GM19372 (cell line): ENCODE measurements at regions not wholly inside any gene's neighbourhood (a gene's known extent, or its start where the extent isn't known, plus 50 kb on each side); places are given as distances from the start of the nearest gene placed in this dataset.
"Not testable (repeated sequence)": the region's sequence is repeated elsewhere in the genome, so short reads cannot be mapped to it uniquely, and the experiment has no call there.

Source experiments
- ATAC-seq: cut with Tn5 transposase; IDR thresholded peaks from one replicate; pipeline ENCODE4 v1.9.1; 2021; ENCODE audit warnings: mild to moderate bottlenecking, low read depth, moderate library complexity; ENCODE audit not compliant: unreplicated experiment

DNA sequence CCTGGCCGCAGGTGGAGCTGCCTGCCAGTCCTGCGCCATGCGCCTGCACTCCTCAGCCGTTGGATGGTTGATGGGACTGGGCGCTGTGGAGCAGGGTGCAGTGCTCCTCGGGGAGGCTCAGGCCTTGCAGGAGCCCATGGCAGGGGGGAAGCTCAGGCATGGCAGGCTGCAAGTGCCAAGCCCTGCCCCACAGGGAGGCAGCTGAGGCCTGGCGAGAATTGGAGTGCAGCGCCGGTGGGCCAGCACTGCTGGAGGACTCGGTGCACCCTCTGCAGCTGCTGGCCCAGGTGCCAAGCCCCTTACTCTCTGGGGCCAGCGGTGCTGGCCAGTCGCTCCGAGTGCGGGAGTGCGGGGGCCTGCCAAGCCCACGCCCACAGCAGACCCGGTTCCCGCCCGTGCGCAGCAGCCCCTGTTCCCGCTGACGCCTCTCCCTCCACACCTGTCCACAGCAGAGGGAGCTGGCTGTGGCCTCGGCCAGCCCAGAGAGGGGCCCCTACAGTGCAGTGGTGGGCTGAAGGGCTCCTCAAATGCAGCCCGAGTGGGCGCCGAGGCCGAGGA, 275.9 kb upstream of the FRG1 start:
- no peak for ATAC-seq

DNA sequence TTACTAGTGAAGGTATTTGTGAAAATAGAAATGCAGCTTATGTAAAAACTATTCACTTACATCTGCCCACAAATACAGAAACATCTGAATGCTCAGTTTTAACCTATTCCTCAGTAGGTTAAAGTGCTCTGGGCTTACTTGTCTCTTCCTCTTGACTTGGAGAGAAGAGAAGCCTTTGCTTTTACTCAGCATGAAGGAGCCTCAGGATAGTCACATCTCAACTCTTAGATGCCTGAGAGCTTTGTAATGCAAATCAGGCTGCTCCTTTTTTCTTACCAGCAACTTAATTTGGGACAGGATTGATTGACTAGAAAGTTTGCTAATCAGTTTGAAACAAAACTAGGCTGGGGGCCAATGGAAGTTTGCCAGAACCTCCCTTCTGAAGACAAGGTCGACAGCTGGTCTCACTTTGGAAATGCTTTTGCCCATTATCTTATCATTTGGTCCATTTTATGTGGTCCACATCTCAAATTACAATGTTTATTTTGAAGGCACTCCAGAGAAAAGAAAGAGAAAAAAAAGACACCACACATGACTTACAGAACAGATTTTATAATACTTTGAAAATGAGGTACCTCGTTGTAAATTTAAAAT, 274.9 kb upstream of the FRG1 start:
- not testable (repeated sequence) for ATAC-seq

DNA sequence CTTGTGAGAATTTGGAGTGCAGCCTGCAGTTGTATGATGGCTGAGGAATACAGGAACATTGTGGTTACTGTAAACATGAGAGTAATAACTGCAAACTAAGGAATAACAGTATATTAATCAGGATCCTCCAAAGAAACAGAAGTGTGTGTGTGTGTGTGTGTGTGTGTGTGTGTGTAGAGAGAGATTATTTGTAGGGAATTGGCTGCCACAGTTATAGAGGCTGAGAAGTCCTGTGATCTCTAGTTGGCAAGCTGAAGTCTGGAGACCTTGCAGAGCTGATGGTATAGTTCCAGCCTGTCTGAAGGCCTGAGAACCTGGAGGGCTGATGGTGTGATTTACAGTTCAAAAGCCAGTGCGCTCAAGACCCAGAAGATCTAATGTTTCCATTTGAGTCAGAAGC, 273.3 kb upstream of the FRG1 start:
- ATAC-seq: not testable (repeated sequence)

DNA sequence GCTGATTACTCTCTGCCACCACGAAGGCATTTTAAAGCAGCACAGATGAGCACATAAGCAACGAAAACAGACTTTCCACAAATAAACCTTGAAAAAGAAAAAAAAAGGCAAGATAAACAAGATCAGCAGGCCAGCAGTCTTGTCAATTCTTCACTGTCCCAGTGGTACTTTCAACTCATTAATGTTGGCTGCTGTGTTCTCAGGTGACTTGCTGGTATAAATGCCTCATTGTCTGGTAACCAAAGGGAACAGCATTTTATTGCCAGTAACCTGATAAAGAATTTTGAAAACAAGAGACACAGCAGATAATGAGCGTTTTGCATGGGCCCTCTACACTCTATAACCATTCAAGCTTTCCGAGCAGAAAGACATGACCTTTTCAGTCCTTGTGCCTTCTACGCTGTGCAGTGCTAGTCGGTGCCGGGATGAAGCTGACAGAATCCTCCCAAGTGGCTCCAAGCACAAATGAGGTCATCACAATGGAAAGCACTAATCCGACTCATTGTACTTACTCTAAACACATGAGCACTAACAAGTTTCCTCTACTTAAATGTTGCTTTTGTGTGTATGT, 242.9 kb upstream of the FRG1 start:
- ATAC-seq: not testable (repeated sequence)

DNA sequence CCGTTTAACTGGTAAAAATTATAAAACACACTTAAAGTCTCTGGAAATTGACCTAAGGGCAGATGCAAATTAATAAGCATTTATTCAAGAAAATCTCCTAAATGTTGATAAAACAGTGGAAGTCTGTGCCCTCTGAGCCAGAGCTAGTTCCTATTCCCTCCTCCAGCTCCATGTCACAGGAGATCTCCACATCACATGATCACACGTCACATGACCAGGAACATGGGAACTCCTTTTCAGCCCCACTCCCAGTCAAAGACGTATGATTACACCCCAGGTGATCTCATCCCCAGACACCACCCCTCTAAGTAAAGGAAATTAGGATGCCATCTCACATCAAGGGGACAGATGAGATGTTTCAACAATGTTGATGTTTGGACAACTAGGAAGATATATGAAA, 237.7 kb upstream of the FRG1 start:
- ATAC-seq: not testable (repeated sequence)

DNA sequence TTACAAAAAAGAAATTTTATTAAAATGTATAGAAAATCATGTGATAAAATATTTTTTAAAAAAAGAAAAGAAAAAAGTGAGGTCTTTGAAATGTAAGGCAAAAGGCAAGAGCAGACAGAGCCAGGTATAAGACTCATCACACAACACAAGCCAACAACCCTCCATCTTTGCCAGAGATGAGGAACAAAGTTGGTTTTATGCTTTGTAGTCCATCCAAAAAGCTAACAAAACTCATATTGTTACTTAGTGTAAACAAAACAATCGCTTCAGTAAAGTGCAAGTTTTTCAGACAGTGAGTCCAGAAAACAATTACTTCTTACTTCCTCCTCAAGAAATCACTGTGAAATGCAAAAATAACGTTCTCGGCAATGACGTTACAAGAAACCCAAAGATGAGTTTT, 233.9 kb upstream of the FRG1 start:
- ATAC-seq: not testable (repeated sequence)

DNA sequence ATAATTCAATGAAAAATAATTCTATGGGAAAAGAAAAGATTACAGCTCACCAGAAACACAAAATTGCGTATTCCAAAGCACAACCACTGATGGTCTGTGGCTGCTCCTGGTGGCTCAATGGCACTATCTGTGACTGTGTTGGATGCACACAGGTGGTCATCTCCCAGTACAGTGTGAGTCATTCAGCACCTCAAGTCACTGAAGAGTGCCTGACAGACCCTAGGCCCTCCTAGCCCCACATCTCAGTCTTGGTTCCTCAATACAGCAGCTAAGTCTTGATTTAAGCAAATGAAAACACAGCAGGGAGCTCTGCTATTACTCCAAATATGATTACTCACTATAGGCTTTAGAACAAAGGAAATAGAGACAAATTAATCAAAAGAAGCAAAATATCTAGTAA, 233.4 kb upstream of the FRG1 start:
- ATAC-seq: not testable (repeated sequence)

DNA sequence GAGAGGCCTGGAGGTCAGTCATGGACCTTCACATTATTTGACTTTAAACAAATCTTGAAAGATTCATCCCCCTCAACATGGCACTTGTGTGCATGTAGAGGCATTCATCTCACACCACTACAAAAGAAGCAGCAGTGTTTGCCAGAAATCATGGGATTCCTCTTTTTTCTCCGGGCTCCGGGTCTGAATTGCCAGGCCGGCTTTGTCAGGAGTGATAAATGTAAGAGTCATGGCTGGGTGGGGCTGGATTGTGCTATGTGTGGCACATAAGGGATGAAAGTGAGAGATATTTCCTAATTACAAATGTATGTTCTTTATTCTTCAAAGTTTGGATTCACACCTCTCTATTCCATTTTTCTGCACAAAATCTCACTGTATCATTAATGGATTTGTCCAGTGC, 228.7 kb upstream of the FRG1 start:
- not testable (repeated sequence) for ATAC-seq

DNA sequence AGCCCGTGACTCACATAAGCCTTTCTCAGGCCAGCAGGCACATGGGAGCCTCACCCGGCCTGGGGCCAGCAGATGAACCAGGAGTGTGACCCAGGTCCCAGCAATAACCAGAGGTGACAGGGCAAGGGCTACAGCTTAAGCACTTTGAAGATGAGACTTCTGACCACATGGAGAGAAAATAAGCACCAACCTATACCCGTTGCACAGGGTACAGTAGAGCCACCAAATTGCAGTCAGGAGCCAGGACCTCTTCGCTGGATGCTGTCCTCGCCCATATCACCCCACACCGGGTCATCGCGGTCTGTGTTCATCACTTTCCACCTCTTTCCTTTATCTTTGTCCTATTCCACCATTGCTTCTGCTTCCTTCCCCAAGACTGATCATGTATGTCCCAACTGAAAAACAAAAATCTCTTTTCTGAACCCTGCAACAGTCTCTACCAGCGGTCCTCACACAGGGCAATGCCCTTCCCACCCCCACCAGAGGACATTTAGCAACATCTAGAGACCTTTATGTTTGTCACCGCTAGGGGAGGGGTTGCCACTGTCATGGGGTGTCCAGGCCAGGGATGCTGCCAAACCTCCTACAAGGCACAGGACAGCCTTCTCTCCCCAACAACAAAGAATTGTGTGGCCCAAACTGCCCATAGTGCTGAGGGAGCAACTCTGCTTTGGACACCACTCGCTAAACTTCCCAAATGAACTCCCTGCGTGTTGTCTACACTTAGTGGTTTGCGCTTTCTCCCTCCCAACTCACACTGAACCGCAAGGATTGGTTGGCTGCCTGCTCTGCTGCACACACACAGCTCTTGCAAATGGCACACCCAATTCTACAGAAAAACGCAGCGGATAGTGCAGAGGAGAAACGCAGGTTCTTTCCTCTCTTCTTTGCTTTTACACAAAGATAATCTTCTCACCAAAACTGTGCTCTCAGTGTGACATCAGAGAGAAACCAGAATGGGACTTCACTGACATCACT, 219.4 kb upstream of the FRG1 start:
- ATAC-seq: not testable (repeated sequence)

DNA sequence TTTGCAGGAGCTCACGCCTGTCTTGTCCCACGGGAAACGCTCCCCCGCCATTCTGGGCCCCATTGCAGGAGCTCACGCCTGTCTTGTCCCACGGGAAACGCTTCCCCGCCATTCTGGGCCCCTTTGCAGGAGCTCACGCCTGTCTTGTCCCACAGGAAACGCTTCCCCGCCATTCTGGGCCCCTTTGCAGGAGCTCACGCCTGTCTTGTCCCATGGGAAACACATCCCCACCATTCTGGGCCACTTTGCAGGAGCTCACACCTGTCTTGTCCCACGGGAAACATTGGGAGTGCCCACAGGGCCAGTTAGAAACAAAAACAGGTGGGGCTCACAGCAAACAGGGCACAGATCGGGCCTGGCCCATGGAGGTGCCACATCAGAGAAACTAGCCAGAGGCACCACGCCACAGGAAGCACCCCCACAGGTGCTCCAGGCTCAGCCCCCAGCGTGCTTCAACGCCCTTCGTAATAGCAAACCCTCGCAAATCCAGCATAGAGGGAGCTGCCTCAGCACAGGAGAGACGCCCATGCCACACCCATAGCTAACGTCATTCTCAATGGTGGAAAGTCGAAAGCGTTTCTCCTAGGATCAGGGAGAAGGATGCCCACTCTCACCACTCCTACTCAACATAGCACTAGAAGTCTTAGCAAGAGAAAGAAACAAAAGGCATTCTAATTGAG, 218.2 kb upstream of the FRG1 start:
- not testable (repeated sequence) for ATAC-seq

DNA sequence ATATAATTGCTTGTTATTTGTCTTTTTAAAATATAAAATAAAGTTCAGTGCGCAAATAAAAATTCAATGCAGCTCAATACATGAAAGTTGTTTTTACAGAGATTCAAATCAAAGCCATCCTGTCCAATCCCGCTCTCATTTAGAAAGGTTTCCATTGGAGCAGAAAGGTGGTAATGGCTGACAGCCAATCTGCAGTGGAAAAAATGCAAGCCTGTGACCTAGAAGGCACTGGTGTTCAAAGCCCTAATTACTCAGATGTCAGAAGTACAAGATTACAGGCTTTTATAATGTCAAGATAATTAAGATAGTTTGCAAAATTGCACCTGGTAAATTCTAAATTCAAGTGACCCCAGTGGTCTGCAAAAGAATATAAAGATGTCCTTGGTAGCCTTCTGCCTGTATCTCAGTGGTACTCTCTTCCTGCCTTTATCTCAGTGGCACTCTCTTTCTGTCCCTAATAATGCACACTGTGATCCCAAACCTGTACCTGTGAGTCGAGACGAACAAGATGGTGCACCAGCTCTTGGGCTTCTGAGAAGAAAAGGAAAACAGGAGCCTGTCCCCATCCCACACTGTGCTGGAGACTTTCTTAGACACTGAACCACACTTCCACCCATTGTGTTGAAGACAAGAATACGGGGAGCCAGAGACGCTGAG, 212.6 kb upstream of the FRG1 start:
- ATAC-seq: not testable (repeated sequence)

DNA sequence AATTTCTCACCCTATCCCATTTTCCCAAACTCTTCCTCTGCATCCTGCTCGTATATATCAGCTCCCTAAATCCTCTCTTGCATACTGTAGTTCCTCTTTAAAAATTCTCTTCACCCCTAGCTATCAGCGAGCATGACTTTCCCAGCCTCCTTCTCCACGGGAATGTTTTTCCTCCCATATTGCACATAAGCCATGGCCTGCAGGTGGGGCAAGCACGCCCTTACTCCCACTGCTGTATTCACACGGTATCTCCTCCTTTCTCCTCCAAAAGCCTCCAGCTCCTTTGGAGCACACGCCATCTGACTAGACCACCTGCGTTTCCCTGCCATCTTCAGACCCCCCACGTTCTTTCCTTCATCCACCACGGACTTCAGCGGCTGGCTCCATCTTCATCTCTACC, 208.7 kb upstream of the FRG1 start:
- not testable (repeated sequence) for ATAC-seq

DNA sequence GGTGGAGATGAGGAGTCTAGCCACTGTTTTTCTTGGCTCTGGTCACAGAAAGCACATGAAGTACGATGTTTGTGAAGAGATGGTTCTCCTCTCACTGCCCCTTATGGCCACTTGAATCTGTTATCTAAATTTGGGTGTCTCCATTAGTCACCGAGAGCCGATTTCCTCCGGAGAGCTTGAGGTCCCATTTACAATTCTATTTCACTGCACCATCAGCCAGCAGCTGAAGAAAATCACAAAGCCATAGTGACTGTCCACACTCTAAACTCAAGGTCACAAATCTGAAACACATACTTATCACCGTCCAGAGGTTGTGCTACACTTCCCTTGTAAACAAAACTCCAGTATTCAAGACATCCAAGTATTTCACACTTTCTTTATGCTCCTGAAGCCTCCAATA, 207.2 kb upstream of the FRG1 start:
- not testable (repeated sequence) for ATAC-seq

DNA sequence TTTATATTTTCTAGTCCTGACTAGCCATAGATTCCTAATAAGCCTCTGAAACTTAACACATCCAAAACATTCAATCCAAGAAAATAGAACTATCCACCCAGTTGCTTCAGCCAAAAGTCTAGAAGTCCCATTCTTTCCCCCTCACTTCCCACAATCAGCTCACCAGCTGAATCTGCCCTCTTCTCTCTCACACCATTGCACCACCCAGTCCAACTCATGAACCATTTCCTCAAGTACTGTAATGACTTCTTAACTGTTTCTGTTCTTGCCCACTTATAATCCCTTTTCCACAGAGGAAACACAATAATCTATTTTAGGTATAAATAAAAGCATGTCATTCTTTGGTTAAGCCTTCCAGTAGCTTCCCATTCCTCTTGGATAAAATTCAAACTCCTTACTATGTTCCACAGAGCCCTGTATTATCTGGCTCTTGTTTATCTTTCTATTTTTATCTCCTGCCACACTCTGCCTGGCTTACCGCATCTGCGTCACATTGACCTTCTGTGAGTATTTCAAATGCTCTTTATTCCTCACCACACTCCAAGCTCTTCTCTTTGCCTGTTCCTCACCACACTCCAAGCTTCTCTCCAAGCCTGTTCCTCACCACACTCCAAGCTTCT, 205.9 kb upstream of the FRG1 start:
- not testable (repeated sequence) for ATAC-seq

DNA sequence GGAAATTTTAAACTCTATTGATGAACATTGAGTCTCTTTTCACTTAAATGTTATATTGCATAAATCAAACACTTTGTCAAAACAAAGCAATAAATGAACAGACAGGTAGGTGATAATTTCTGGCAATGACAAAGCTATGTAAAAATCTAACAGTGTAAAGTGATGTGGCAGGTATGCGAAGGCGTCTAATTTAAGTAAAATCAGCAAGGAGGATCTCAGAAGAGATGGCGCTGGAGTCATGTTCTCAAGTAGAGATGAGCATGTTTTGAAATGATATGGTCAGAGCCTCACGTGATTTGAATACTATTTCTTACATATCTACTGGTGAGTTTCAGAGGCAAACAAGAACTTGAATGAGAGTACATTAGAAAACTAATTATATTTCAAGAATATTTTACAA, 204.0 kb upstream of the FRG1 start:
- not testable (repeated sequence) for ATAC-seq

DNA sequence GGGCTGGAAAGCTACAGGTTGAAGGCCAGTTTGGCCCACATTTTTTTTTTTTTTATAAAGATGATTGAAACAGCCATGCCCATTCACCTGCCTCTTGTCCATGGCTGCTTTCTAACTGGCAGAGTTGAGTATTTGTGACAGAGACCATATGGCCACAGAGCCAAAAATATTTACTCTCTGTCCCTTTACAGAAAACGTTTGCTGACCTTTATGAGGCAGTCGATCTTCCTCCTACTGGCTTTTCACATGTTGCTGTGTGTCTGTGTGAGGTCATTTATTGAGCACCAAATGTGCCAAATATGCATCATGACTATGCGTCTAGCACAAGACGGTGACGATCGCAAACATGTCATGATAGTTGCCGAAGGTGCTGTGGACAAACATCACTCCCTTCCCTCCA, 200.6 kb upstream of the FRG1 start:
- ATAC-seq: not testable (repeated sequence)

DNA sequence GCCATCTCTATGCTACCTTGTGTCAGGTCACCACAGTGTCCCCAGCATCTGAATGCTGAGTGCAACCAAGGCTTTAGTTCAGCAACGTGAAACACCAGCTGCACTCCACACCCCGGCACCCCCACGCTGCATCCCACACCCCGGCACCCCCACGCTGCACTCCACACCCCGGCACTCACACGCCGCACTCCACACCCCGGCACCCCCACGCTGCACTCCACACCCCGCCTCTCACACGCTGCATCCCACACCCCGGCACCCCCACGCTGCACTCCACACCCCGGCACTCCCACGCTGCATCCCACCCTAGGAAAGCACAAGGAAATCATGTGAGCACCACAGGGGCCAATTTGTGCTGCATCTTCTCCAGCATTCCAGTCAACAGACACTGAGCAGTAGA, 199.8 kb upstream of the FRG1 start:
- no peak for ATAC-seq

DNA sequence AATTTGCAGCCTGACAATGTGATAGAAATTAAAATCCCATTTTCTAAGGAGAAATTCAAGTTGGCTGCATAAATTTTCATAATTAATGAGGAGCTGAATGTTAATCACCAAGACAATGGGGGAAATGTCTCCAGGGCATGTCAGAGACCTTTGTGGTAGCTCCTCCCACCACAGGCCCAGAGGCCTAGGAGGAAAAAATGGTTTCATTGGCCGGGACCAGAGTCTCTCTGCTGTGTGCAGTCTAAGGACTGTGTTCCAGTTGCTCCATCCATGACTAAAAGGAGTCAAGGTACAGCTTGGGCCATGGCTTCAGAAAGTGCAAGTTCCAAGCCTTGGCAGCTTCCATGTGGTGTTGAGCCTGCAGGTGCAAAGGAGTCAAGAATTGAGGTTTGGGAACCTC, 187.6 kb upstream of the FRG1 start:
- not testable (repeated sequence) for ATAC-seq

DNA sequence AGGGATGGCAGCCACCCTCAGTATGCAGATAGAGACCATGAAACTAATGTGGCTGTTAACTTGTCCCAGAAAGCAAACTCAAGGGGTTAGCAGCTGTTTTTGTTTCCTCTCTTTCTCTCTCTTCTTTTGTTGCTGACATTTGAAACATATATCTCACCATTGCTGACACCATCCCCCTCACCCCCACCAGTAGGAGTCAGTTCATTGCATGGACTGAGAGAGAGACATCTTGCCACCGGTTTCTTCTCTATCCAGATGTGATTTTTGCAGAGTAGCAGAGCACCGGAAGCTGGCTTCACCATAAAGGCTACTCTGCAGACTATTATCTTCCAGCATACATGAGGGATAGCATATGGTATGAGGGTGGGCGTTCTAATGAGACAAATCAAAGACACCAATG, 177.1 kb upstream of the FRG1 start:
- ATAC-seq: no peak

DNA sequence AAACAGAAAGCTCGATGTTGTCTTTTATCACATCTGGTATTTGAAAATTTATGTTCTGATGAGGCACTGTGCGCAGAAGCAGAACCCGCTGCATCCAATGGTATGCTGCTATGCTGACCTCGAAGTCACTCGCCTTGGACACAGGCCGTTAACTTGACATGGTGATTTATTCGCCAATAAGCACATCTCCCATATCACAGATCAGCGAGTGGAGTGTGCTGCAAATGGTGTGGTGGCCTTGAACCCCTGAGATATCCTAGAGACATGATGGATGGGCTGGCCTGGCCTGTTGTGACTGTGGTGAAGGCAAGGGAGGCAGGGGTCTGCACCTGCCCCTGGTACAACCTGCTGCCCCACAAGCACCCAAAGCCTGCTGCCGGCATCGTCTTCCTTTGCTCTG, 175.4 kb upstream of the FRG1 start:
- no peak for ATAC-seq
